ENCODE measurements at regions not wholly inside any gene's neighbourhood (a gene's known extent, or its start where the extent isn't known, plus 50 kb on each side); places are given as distances from the start of the nearest gene placed in this dataset.

DNA sequence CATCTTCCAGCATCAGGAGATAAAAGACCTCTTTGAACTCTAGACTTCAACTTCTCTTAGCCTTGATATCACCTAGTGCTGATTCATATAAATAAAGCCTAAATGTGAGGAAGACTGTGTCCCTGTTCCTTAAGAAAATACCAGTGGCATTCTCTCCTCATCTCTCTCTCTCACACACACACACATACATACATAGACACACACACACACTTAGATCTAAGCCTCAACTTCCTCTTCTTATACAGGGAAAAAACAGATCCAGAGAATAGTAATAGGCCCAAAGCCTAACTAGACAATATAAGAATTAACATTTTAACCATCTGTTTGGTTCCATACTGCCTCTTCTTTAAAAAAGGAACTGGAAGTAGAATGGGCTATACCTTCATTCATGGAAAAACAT is 195.3 kb upstream of the NR4A3 start:
- ATAC-seq (ENCODE audit: low FRiP score in 2 of 2) (no peak), DNase-seq (no peak)
- Histone ChIP-seq H3K4me3 (no peak overlapping the region), H3K27me3 (no peaks in the 10 kb centered on the region), H3K4me1 (no peaks in the 10 kb centered on the region), H3K9me3 (no peaks in the 10 kb centered on the region), H3K36me3 (no peaks in the 10 kb centered on the region), H3K27ac (no peak overlapping the region)
- TF ChIP-seq EP300 (IDR thresholded peaks at IDR 0.05) (no peak), POLR2A (IDR thresholded peaks at IDR 0.05) (no peak), POLR2AphosphoS5 (IDR thresholded peaks at IDR 0.05) (no peak)
- TF ChIP-seq, protein P1, sequence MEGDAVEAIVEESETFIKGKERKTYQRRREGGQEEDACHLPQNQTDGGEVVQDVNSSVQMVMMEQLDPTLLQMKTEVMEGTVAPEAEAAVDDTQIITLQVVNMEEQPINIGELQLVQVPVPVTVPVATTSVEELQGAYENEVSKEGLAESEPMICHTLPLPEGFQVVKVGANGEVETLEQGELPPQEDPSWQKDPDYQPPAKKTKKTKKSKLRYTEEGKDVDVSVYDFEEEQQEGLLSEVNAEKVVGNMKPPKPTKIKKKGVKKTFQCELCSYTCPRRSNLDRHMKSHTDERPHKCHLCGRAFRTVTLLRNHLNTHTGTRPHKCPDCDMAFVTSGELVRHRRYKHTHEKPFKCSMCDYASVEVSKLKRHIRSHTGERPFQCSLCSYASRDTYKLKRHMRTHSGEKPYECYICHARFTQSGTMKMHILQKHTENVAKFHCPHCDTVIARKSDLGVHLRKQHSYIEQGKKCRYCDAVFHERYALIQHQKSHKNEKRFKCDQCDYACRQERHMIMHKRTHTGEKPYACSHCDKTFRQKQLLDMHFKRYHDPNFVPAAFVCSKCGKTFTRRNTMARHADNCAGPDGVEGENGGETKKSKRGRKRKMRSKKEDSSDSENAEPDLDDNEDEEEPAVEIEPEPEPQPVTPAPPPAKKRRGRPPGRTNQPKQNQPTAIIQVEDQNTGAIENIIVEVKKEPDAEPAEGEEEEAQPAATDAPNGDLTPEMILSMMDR (IDR thresholded peaks at IDR 0.05): no peak

DNA sequence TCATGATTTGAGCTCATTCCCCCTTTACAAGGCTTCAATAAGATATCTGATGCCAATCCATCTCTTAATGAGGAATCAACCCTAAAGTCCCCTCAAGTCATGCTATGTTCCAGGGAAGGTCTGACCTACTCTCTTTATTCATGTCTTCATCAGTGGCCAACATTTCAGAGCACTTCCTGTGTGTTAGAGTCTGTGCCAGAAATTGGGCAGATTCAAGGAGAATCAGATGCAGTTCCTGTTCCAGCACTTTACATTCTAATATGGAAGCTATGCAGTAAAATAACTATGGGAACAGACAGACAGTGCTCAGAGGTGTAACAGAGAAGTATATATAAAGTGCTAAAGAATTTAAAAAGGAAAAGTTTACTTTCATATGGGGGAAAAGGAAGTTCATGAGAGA is 193.4 kb upstream of the NR4A3 start:
- no peaks in the 10 kb centered on the region for H3K9me3 ChIP-seq
- H3K27me3 ChIP-seq: no peaks in the 10 kb centered on the region
- H3K4me1 ChIP-seq: no peaks in the 10 kb centered on the region
- ATAC-seq (ENCODE audit: low FRiP score in 2 of 2) (no peak), DNase-seq (no peak)
- H3K27ac ChIP-seq: no peak overlapping the region
- H3K36me3 ChIP-seq: no peaks in the 10 kb centered on the region
- TF ChIP-seq POLR2AphosphoS5 (IDR thresholded peaks at IDR 0.05) (no peak), POLR2A (IDR thresholded peaks at IDR 0.05) (no peak), EP300 (IDR thresholded peaks at IDR 0.05) (no peak)
- TF ChIP-seq, protein P1 (IDR thresholded peaks at IDR 0.05): no peak
- no peak overlapping the region for H3K4me3 ChIP-seq

DNA sequence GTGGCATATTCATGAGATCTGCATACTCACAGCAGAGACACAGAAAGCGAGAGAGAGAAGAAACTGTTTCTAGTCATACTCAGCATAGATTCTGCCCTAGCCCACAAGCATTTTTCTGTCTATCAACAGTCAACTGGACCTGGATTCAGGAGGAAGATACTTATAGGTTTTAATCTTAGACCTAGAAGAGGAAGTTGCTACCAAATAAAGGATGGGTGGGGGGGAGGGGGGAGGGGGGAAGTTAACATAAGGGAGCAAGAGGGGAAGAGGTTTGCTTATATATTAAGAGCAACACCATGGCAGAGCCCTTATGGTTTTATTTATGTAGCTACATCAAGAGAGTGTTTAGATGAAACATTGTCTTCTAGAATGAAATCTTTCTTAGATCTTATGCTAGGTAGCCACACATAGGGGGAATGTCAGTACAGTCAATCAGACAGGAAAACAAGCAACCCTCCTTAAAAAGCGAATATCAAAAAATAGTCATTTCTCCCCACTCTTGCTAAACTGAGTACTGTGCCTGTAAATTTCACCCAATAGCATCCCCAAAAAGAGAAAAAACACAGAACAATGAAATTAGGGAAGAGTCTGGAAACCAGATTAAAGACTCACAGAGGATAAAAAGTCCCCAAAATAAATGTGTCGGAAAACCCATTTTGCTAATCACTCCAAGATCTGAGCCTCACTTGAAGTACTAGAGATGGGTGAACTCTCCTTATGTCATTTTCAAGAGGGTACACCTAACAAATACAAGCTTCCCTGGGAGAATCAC is 192.7 kb upstream of the NR4A3 start:
- H3K9me3 ChIP-seq: no peaks in the 10 kb centered on the region
- no peak overlapping the region for H3K27ac ChIP-seq
- WGBS, 2 donors: 93 to 98% methylated on average over 3 of the region's 3 CpGs
- no peak for DNase-seq
- no peaks in the 10 kb centered on the region for H3K36me3 ChIP-seq
- TF ChIP-seq POLR2A (IDR thresholded peaks at IDR 0.05): no peak
- no peak for TF ChIP-seq POLR2AphosphoS5 (IDR thresholded peaks at IDR 0.05)
- no peak for TF ChIP-seq EP300 (IDR thresholded peaks at IDR 0.05)
- TF ChIP-seq, protein P1 (IDR thresholded peaks at IDR 0.05): no peak
- no peak overlapping the region for H3K4me3 ChIP-seq
- ATAC-seq (ENCODE audit: low FRiP score in 2 of 2): no peak
- no peaks in the 10 kb centered on the region for H3K4me1 ChIP-seq
- H3K27me3 ChIP-seq: no peaks in the 10 kb centered on the region

DNA sequence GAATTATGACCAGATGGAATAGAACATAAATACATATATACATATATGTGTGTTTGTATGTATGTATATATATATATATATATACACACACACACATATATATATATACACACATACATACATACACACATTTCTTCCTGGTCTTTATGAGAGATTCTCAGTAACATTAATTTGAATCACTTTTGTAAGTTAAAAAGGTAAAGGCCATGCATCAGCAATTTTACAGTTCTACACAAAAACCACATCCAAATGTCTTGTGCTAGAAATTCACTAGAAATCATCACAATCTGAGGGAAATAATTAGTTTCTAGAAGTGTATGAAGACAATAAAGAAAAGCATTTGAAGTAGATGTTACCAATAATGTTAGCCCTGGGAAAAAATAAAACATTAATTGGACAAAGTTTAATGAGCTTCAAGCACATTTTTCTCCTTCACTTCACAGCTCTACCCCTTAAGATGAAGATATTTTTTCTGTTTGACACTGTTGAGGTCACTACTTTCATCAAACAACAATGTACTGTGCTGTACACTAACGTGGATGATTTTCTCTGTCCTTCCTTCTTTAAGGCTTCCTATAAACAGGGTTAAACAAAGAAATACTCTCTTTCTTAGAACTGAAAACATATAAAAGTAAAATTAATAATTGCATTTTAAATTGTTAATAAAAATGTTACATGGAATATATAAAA is 189.2 kb upstream of the NR4A3 start:
- no peaks in the 10 kb centered on the region for H3K4me1 ChIP-seq
- ATAC-seq (ENCODE audit: low FRiP score in 2 of 2) (no peak), DNase-seq (no peak)
- TF ChIP-seq POLR2AphosphoS5 (IDR thresholded peaks at IDR 0.05) (no peak), POLR2A (IDR thresholded peaks at IDR 0.05) (no peak), EP300 (IDR thresholded peaks at IDR 0.05) (no peak)
- TF ChIP-seq, protein P1 (IDR thresholded peaks at IDR 0.05): no peak
- H3K9me3 ChIP-seq: no peaks in the 10 kb centered on the region
- no peaks in the 10 kb centered on the region for H3K27me3 ChIP-seq
- H3K27ac ChIP-seq: no peak overlapping the region
- WGBS, 2 donors: 45 to 52% methylated on average over 1 of the region's 1 CpG
- H3K36me3 ChIP-seq: no peaks in the 10 kb centered on the region
- no peak overlapping the region for H3K4me3 ChIP-seq

DNA sequence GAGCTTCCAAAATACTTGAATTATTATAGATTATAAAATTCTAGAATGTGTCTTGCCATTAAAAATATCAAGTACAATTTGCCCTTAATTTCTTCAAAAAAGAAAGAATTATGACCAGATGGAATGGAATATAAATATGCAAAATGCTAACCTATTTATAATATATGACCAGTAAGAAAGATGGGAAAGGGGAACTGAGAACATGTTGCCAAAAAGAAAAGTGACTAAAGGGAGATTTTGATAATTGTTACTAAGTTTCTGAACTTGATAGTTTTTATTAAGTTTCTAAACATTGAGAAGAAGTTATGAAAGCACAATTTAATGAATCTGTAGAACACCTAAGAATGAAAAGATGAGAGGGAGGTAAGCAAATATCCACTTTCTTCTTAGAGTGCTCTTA is 188.4 kb upstream of the NR4A3 start:
- ATAC-seq (ENCODE audit: low FRiP score in 2 of 2) (no peak), DNase-seq (no peak)
- Histone ChIP-seq H3K4me3 (no peak overlapping the region), H3K27ac (no peak overlapping the region), H3K4me1 (no peaks in the 10 kb centered on the region), H3K27me3 (no peaks in the 10 kb centered on the region), H3K9me3 (no peaks in the 10 kb centered on the region), H3K36me3 (no peaks in the 10 kb centered on the region)
- TF ChIP-seq EP300 (IDR thresholded peaks at IDR 0.05) (no peak), POLR2A (IDR thresholded peaks at IDR 0.05) (no peak), POLR2AphosphoS5 (IDR thresholded peaks at IDR 0.05) (no peak)
- TF ChIP-seq, protein P1 (IDR thresholded peaks at IDR 0.05): no peak

Data from upper lobe of left lung (tissue), 6 donors.